IPS DF 6.9 (cell line): ENCODE measurements at regions not wholly inside any gene's neighbourhood (a gene's known extent, or its start where the extent isn't known, plus 50 kb on each side); places are given as distances from the start of the nearest gene placed in this dataset.

ENCODE experiments used
- DNase-seq: peaks from one replicate; pipeline ENCODE4 v3.0.0-alpha.2; 2013; ENCODE audit warnings: low read depth, low spot score
- H3K27ac ChIP-seq: one replicate; pipeline ENCODE4 v1.5.1; 2013; ENCODE audit warnings: low read length, control low read depth
- H3K27me3 ChIP-seq: 2 replicates; pipeline ENCODE4 v1.6.1; 2013; ENCODE audit warnings: mild to moderate bottlenecking, low read length; ENCODE audit not compliant: control insufficient read depth, insufficient read depth
- H3K36me3 ChIP-seq: 2 replicates; pipeline ENCODE4 v1.6.1; 2013; ENCODE audit warnings: low read length; ENCODE audit not compliant: control insufficient read depth, insufficient read depth
- H3K4me1 ChIP-seq: 2 replicates; pipeline ENCODE4 v1.6.1; 2013; ENCODE audit warnings: low read length; ENCODE audit not compliant: control insufficient read depth, insufficient read depth
- H3K4me3 ChIP-seq: 2 replicates; pipeline ENCODE4 v1.5.1; 2013; ENCODE audit warnings: mild to moderate bottlenecking, low read length
- H3K9me3 ChIP-seq: 2 replicates; pipeline ENCODE4 v1.6.1; 2013; ENCODE audit warnings: low read length, inconsistent platforms; ENCODE audit not compliant: control insufficient read depth, insufficient read depth
- WGBS: extraction: QIAGEN DNeasy Blood & Tissue Kit; methylation state at CpG from one replicate; pipeline ENCODE4 v1.1.7; 2013; ENCODE audit warnings: mixed read lengths, missing lambda C conversion rate; ENCODE audit not compliant: insufficient read length, insufficient coverage; 5-methylcytosine and 5-hydroxymethylcytosine counted together

- Histone ChIP-seq H3K36me3 (no peaks in the 10 kb centered on the region), H3K9me3 (no peaks in the 10 kb centered on the region), H3K4me1 (no peaks in the 10 kb centered on the region), H3K27ac (no peak overlapping the region), H3K4me3 (no peak overlapping the region), H3K27me3 (no peaks in the 10 kb centered on the region)
- no peak for DNase-seq
- WGBS, result no CpG with 5 or more reads among the region's 4 CpGs
These were observed 509.5 kb upstream of the PAPPA start for GRCh38 chr9:115643948-115644727.

DNA sequence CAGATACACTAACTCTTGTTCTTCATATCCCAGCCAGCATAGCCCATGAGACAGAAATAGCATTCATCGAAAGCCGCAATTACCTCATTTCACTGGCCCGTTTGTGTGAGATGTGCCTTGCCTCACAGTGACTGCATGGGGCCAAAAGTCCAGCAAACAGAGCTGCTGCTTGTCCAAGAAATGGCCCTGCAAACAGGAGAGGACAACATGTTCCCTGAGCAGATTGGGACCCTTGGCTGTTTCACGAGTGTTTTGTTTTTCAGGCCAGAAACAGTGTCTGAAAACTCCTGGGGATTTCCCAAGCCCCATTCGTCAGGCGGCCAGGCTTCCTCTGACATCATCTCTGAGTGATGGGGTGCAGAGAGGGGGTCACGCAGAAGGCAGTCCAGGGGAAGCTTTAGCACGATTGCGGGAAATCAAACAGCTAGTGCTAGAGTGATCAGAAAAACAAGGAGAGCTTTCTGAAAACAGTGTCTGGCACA lies 503.6 kb upstream of the PAPPA start:
- H3K9me3 ChIP-seq, result no peaks in the 10 kb centered on the region
- H3K4me1 ChIP-seq, result no peaks in the 10 kb centered on the region
- no CpG with 5 or more reads among the region's 9 CpGs for WGBS
- no peaks in the 10 kb centered on the region for H3K36me3 ChIP-seq
- H3K27ac ChIP-seq, result no peak overlapping the region
- H3K27me3 ChIP-seq, result no peaks in the 10 kb centered on the region
- DNase-seq, result no peak
- H3K4me3 ChIP-seq, result no peak overlapping the region

DNA sequence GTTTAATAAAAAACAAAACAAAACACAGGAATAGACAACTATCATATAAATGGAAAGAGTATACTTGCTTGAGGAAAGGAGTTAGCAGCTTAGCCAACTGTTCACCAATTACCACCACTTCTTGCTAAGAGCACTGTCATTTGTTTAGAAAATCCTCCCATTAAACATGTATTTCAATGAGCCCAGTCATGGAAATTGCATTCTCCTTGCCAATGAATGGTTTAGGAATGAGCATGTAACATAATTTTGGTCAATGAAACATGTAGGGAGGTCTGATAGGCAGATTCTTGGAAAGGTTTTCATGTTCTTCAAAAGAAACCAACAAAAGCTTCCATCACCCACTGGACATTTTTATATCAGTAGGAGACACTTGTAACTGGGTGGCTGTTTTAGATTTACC lies 502.8 kb upstream of the PAPPA start:
- no peaks in the 10 kb centered on the region for H3K36me3 ChIP-seq
- no peaks in the 10 kb centered on the region for H3K9me3 ChIP-seq
- DNase-seq, result no peak
- H3K27ac ChIP-seq, result no peak overlapping the region
- no peak overlapping the region for H3K4me3 ChIP-seq
- H3K27me3 ChIP-seq, result no peaks in the 10 kb centered on the region
- H3K4me1 ChIP-seq, result no peaks in the 10 kb centered on the region

GRCh38 chr9:115651461-115651860 lies 502.1 kb upstream of the PAPPA start:
- H3K27me3 ChIP-seq, result no peaks in the 10 kb centered on the region
- no peak overlapping the region for H3K4me3 ChIP-seq
- H3K36me3 ChIP-seq, result no peaks in the 10 kb centered on the region
- no peaks in the 10 kb centered on the region for H3K4me1 ChIP-seq
- H3K27ac ChIP-seq, result no peak overlapping the region
- no peaks in the 10 kb centered on the region for H3K9me3 ChIP-seq
- no peak for DNase-seq

DNA sequence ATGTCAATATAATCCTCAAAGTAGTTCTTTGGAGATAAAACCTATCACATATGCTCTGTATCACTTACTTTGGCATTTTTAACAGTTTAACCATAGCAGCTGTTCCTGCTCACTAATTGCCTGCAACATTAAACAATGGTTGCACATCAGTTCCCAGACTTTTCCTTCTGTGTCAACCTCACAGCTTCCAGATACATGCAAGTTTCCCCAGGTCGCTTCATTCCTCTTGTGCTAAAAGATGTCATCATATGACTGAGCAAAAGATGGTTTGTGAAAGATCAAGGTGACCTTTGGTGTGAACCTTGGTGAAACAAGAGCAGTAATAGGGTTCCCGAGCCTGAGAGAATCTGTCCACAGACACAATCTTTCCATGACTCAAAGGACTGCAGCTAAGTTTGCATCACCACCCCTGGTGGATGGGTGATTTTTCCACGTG lies 500.4 kb upstream of the PAPPA start:
- DNase-seq, result no peak
- Histone ChIP-seq H3K4me3 (no peak overlapping the region), H3K4me1 (no peaks in the 10 kb centered on the region), H3K27ac (no peak overlapping the region), H3K27me3 (no peaks in the 10 kb centered on the region), H3K9me3 (no peaks in the 10 kb centered on the region), H3K36me3 (no peaks in the 10 kb centered on the region)
- WGBS, result no CpG with 5 or more reads among the region's 3 CpGs

DNA sequence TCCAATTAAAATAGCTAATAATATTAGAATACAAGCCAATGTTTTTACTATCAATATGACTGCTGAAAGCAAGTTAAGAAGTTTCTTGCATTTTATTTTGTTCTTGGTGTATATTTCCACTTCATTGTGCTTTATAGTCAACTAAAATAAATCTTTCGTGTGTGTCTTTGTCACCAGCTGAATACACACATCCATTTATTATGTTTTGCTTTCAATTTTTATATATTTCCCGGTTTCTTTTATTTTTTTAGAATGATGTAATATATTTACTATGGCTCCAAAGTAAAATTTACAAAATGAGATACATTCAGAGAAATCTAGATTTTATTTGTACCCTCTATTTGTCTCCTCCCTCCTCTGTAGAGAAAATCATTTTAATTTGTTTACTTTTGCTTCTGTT lies 495.9 kb upstream of the PAPPA start:
- Histone ChIP-seq H3K36me3 (no peaks in the 10 kb centered on the region), H3K9me3 (no peaks in the 10 kb centered on the region), H3K27me3 (no peaks in the 10 kb centered on the region), H3K4me1 (no peaks in the 10 kb centered on the region), H3K4me3 (no peak overlapping the region), H3K27ac (no peak overlapping the region)
- no CpG with 5 or more reads among the region's 2 CpGs for WGBS
- DNase-seq, result no peak

DNA sequence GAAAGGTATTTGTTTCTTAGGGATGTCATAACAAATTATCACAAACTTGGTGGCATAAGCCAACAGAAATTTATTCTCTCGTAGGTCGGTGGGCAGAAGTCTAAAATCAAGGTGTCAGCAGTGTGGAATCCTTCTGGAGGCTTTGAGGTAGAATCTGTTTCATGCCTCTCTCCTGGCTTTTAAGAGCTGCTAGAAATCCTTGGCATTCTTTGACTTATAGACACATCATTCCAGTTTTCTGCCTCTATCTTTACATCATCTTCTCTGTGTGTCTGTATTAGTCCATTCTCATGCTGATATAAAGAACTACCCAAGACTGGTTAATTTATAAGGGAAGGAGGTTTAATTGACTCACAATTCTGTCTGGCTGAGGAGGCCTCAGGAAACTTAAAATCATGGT lies 488.1 kb upstream of the PAPPA start:
- H3K36me3 ChIP-seq, result no peaks in the 10 kb centered on the region
- DNase-seq, result no peak
- no peaks in the 10 kb centered on the region for H3K9me3 ChIP-seq
- no CpG with 5 or more reads among the region's 2 CpGs for WGBS
- no peaks in the 10 kb centered on the region for H3K27me3 ChIP-seq
- H3K4me1 ChIP-seq, result no peaks in the 10 kb centered on the region
- H3K27ac ChIP-seq, result no peak overlapping the region
- no peak overlapping the region for H3K4me3 ChIP-seq

DNA sequence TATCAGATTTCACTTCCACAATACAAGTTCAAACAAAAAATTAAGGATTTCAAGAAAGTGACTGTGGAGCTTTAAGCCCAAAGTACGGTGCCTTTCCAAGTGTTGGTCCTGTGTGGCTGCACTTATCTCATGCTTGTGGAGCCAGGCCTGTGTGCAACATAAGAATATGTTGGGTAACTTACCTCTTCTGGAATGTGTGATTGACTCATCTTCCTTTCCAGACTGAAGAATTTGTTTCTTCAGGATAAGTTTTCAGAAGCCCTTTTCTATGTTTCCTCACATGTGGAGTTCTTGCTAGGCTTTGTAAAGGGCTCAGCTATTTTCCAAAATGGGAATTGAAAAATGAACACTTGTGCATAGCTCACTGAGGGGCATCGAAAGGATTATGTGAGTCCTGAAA lies 485.1 kb upstream of the PAPPA start:
- no peaks in the 10 kb centered on the region for H3K27me3 ChIP-seq
- DNase-seq, result no peak
- H3K9me3 ChIP-seq, result no peaks in the 10 kb centered on the region
- WGBS, result no CpG with 5 or more reads among the region's 2 CpGs
- H3K36me3 ChIP-seq, result no peaks in the 10 kb centered on the region
- H3K27ac ChIP-seq, result no peak overlapping the region
- no peak overlapping the region for H3K4me3 ChIP-seq
- H3K4me1 ChIP-seq, result no peaks in the 10 kb centered on the region

GRCh38 chr9:115671236-115671962 lies 482.2 kb upstream of the PAPPA start:
- no peaks in the 10 kb centered on the region for H3K9me3 ChIP-seq
- WGBS, result no CpG with 5 or more reads among the region's 7 CpGs
- H3K27me3 ChIP-seq, result no peaks in the 10 kb centered on the region
- no peaks in the 10 kb centered on the region for H3K36me3 ChIP-seq
- no peak overlapping the region for H3K4me3 ChIP-seq
- no peak overlapping the region for H3K27ac ChIP-seq
- H3K4me1 ChIP-seq, result no peaks in the 10 kb centered on the region
- DNase-seq, result no peak

DNA sequence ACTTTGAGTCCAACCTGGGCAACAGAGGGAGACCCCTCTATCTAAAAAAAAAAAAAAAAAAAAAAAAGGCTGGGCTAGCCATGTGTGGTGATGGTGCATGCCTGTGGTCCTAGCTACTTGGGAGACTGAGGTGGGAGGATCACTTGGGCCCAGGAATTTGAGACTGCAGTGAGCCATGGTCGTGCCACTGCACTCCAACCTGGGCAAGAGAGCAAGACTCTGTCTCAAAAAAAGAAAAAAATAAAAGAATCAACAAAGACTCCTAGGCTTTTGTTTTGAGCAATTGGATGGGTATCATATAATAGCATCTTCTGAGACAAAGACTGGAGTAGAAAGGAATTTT lies 481.7 kb upstream of the PAPPA start:
- WGBS, result no CpG with 5 or more reads among the region's 1 CpG
- Histone ChIP-seq H3K4me1 (no peaks in the 10 kb centered on the region), H3K36me3 (no peaks in the 10 kb centered on the region), H3K27ac (no peak overlapping the region), H3K9me3 (no peaks in the 10 kb centered on the region), H3K27me3 (no peaks in the 10 kb centered on the region), H3K4me3 (no peak overlapping the region)
- no peak for DNase-seq
